T-helper 1 cell treated with Interleukin-12 subunit alpha and Interleukin-12 subunit beta and Interleukin-4 antibody, amounts not matched to agents 30 μg/mL and 1 μg/mL, for 36 hours (primary cell): ENCODE measurements at regions not wholly inside any gene's neighbourhood (a gene's known extent, or its start where the extent isn't known, plus 50 kb on each side); places are given as distances from the start of the nearest gene placed in this dataset.

ENCODE experiments used
- H3K27ac Mint-ChIP-seq: one replicate; pipeline ENCODE4 v1.8.0; 2021; ENCODE audit warnings: mild to moderate bottlenecking, mixed read lengths
- H3K27me3 Mint-ChIP-seq: one replicate; pipeline ENCODE4 v1.8.0; 2021; ENCODE audit warnings: low read depth, mixed read lengths
- H3K36me3 Mint-ChIP-seq: one replicate; pipeline ENCODE4 v1.8.0; 2021; ENCODE audit warnings: low read depth, mixed read lengths
- H3K4me1 Mint-ChIP-seq: one replicate; pipeline ENCODE4 v1.8.0; 2021; ENCODE audit warnings: low read depth, mixed read lengths
- H3K4me3 Mint-ChIP-seq: one replicate; pipeline ENCODE4 v1.8.0; 2021; ENCODE audit warnings: mild to moderate bottlenecking, moderate library complexity, mixed read lengths
- H3K9me3 Mint-ChIP-seq: one replicate; pipeline ENCODE4 v1.8.0; 2021; ENCODE audit warnings: mixed read lengths

DNA sequence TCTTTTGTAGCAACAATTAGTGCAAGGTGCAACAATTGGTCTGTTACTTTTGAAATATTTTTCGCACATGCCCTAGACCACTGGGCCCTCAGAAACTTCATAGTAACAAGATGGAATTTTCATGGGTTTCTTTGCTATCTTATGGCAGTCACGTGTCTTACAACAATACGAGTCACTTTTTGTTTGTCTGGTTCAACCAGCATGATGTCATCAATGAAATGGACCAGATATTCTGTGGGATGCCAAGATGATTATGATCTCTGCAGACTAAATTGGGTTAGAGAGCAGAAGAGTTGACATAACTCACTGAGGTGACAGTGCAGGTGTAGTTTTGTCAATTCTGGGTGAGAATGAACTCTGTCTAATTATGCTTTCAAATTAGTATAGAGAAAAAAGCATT, 239.6 kb upstream of the RIOK2 start:
- Mint-ChIP-seq H3K4me3 (no peak overlapping the region), H3K4me1 (no peaks in the 10 kb centered on the region), H3K36me3 (no peaks in the 10 kb centered on the region), H3K9me3 (no peaks in the 10 kb centered on the region), H3K27me3 (no peaks in the 10 kb centered on the region), H3K27ac (no peak overlapping the region)

GRCh38 chr5:97425511-97425910, 242.5 kb upstream of the RIOK2 start:
- H3K4me3 Mint-ChIP-seq: no peak overlapping the region
- no peaks in the 10 kb centered on the region for H3K36me3 Mint-ChIP-seq
- no peak overlapping the region for H3K27ac Mint-ChIP-seq
- H3K9me3 Mint-ChIP-seq: no peaks in the 10 kb centered on the region
- no peaks in the 10 kb centered on the region for H3K27me3 Mint-ChIP-seq
- H3K4me1 Mint-ChIP-seq: no peaks in the 10 kb centered on the region

DNA sequence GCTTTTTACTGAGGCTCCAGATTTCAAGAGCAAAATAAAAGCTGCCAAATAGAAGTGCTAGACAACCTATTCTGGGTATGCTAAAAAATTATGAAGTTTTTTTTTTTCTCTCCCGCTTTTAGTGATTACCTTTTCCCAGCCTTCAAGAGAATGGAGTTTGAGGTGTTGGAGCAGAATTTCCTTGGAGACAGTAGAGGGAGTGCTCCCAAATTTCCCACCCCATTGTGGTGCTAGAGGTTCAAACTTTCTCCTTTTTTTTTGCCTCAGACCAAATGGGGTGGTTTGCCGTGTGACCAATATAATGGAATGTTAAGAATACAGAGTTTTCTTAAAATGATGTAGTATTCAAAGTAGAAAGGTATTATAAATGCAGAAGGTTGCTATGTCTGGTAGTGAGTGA, 244.2 kb upstream of the RIOK2 start:
- Mint-ChIP-seq H3K4me3 (no peak overlapping the region), H3K27ac (no peak overlapping the region), H3K27me3 (no peaks in the 10 kb centered on the region), H3K9me3 (no peaks in the 10 kb centered on the region), H3K36me3 (no peaks in the 10 kb centered on the region), H3K4me1 (no peaks in the 10 kb centered on the region)

DNA sequence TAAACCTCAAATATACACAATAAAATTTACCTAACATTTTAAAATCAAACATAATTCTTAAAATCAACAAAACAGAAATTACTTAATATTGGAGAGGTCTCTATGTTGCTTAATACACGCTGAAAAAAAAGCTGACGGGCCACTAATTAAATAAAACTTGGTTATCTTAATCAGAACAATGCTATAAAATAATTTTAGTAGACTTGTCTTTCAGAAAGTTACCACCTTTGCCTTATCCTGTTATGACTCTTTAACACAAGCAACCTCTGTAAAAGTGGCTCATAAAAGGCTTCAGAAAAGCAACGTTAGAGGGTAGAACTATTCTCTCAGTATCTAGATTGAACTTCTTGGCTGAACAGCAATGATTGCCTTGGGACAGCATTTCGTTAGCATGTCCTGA, 251.0 kb upstream of the RIOK2 start:
- Mint-ChIP-seq H3K4me1 (no peaks in the 10 kb centered on the region), H3K9me3 (no peaks in the 10 kb centered on the region)

DNA sequence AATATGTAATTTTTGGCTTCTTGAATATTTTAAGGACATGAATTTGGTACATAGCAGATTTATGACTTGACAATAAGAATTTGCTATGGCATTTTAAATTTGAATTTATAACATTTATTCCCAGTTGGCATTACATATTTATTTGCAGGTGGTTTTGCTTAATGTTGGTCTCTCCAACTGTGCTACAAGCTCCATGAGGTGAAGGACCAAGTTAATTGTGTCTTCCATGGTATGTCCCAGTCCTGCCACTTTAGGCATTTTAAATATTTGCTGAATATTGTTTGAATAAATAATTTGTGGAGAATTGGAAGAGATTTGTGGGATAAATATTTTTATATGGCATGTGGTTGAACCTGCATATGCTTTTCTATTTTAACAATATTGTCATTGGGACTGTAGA, 253.4 kb upstream of the RIOK2 start:
- Mint-ChIP-seq H3K27me3 (no peaks in the 10 kb centered on the region), H3K36me3 (no peaks in the 10 kb centered on the region), H3K4me1 (no peaks in the 10 kb centered on the region), H3K9me3 (no peaks in the 10 kb centered on the region), H3K27ac (no peak overlapping the region), H3K4me3 (no peak overlapping the region)

More for the DNA sequence above, 251.0 kb upstream of the RIOK2 start:
- H3K36me3 Mint-ChIP-seq: no peaks in the 10 kb centered on the region
- H3K4me3 Mint-ChIP-seq: no peak overlapping the region
- H3K27me3 Mint-ChIP-seq: no peaks in the 10 kb centered on the region
- H3K27ac Mint-ChIP-seq: no peak overlapping the region

GRCh38 chr5:97443740-97444139, 260.7 kb upstream of the RIOK2 start:
- no peak overlapping the region for H3K4me3 Mint-ChIP-seq
- peaks cover 8% of the 10 kb centered on the region for H3K9me3 Mint-ChIP-seq
- H3K27me3 Mint-ChIP-seq: no peaks in the 10 kb centered on the region
- H3K27ac Mint-ChIP-seq: no peak overlapping the region
- no peaks in the 10 kb centered on the region for H3K4me1 Mint-ChIP-seq
- no peaks in the 10 kb centered on the region for H3K36me3 Mint-ChIP-seq

GRCh38 chr5:97449172-97449571, 266.1 kb upstream of the RIOK2 start:
- Mint-ChIP-seq H3K27ac (no peak overlapping the region), H3K4me1 (no peaks in the 10 kb centered on the region), H3K27me3 (no peaks in the 10 kb centered on the region), H3K36me3 (no peaks in the 10 kb centered on the region), H3K4me3 (no peak overlapping the region), H3K9me3 (no peaks in the 10 kb centered on the region)

DNA sequence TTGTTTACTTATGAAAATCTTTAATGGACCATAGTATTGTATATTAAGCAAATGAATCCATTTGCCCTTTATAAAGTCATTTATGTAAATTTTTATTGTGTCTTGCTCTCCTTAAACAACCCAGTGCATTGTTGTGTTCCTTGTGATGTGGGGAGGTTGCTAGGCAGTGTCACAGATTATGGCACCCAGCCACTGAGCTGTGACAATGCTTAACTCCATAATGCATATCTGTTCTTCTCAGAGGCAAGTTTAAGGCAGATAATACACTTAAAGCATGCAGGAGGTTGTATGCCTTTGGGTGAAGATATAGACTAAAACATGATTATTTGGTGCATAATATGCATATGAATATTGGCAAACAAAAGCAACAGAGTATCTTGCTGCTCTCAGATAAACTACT, 269.6 kb upstream of the RIOK2 start:
- H3K4me1 Mint-ChIP-seq: no peaks in the 10 kb centered on the region

GRCh38 chr5:97453263-97453662, 270.2 kb upstream of the RIOK2 start:
- Mint-ChIP-seq H3K27ac (no peak overlapping the region), H3K36me3 (no peaks in the 10 kb centered on the region), H3K4me1 (no peaks in the 10 kb centered on the region), H3K4me3 (no peak overlapping the region), H3K27me3 (no peaks in the 10 kb centered on the region), H3K9me3 (no peaks in the 10 kb centered on the region)

More for the DNA sequence above, 269.6 kb upstream of the RIOK2 start:
- no peaks in the 10 kb centered on the region for H3K9me3 Mint-ChIP-seq
- H3K36me3 Mint-ChIP-seq: no peaks in the 10 kb centered on the region
- no peaks in the 10 kb centered on the region for H3K27me3 Mint-ChIP-seq
- no peak overlapping the region for H3K4me3 Mint-ChIP-seq
- no peak overlapping the region for H3K27ac Mint-ChIP-seq

DNA sequence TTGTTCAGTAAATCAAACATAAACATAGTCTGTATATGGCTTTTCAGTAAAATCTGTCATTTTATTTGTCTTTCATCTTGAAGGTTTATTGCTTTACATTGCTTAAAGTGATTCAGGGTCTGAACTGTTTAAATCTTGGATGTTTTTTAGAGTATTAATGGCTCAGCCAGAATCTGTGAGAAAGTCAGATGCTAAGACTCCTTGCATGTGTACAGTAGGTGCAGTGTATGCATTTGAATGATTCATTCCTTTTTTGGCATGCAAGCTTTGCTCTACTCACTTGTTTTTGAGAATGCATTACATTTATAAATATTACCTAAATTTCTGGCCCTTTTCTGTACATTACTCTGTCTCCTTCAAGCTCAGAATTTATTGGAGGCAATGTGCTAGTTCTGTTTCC, 271.0 kb upstream of the RIOK2 start:
- Mint-ChIP-seq H3K36me3 (no peaks in the 10 kb centered on the region), H3K4me1 (no peaks in the 10 kb centered on the region), H3K4me3 (no peak overlapping the region), H3K27me3 (no peaks in the 10 kb centered on the region), H3K9me3 (no peaks in the 10 kb centered on the region), H3K27ac (no peak overlapping the region)

DNA sequence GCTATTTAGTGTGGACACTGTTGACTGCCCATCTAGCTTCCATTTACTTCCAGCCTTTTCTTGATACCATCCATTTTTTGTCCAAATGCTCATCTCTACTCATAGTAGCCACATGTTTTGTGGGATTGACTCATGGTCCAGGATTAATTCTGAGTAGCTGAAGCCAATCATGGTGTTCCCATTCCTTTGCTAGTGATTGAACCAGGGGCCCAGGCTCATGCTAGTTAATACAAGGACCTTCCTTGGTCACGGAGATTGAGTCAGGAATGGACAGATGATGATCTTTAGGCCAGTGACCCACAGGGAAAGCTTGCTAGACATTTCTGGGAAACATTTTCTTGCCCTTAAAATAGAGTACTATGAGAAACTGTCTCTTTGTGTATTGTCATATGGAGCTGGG, 272.9 kb upstream of the RIOK2 start:
- H3K4me3 Mint-ChIP-seq: no peak overlapping the region
- H3K27ac Mint-ChIP-seq: no peak overlapping the region
- H3K9me3 Mint-ChIP-seq: no peaks in the 10 kb centered on the region
- H3K27me3 Mint-ChIP-seq: no peaks in the 10 kb centered on the region
- H3K36me3 Mint-ChIP-seq: no peaks in the 10 kb centered on the region
- no peaks in the 10 kb centered on the region for H3K4me1 Mint-ChIP-seq

GRCh38 chr5:97458851-97459250, 275.8 kb upstream of the RIOK2 start:
- Mint-ChIP-seq H3K27me3 (no peaks in the 10 kb centered on the region), H3K27ac (no peak overlapping the region), H3K36me3 (no peaks in the 10 kb centered on the region), H3K4me1 (no peaks in the 10 kb centered on the region), H3K9me3 (no peaks in the 10 kb centered on the region), H3K4me3 (no peak overlapping the region)

DNA sequence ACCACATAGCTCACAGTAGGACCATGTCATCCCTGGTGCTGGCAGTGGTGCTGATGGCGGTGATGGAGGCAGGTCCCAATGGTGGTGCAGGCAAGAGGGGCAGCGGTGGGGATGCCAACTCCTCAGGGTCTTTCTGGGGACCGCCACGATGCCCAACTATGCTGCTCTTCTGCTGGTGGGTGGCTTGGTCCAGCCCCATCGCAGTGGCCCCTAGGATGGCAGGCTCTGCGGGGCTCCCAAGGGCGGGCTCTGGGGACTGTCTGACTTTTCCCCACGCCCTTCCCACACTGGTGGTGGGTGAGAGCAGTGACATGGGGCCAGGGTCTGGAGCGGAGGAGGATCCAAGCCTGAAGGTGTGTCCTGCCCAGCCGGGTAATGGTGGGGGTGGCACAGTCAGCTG, 288.9 kb upstream of the RIOK2 start:
- H3K27me3 Mint-ChIP-seq: no peaks in the 10 kb centered on the region
- H3K9me3 Mint-ChIP-seq: no peaks in the 10 kb centered on the region

GRCh38 chr5:97475847-97476246, 292.8 kb upstream of the RIOK2 start:
- Mint-ChIP-seq H3K4me3 (no peak overlapping the region), H3K4me1 (no peaks in the 10 kb centered on the region), H3K36me3 (no peaks in the 10 kb centered on the region), H3K27me3 (peaks cover 3% of the 10 kb centered on the region), H3K27ac (no peak overlapping the region), H3K9me3 (no peaks in the 10 kb centered on the region)

More for the DNA sequence above, 288.9 kb upstream of the RIOK2 start:
- Mint-ChIP-seq H3K27ac (no peak overlapping the region), H3K4me1 (no peaks in the 10 kb centered on the region), H3K36me3 (no peaks in the 10 kb centered on the region), H3K4me3 (no peak overlapping the region)

DNA sequence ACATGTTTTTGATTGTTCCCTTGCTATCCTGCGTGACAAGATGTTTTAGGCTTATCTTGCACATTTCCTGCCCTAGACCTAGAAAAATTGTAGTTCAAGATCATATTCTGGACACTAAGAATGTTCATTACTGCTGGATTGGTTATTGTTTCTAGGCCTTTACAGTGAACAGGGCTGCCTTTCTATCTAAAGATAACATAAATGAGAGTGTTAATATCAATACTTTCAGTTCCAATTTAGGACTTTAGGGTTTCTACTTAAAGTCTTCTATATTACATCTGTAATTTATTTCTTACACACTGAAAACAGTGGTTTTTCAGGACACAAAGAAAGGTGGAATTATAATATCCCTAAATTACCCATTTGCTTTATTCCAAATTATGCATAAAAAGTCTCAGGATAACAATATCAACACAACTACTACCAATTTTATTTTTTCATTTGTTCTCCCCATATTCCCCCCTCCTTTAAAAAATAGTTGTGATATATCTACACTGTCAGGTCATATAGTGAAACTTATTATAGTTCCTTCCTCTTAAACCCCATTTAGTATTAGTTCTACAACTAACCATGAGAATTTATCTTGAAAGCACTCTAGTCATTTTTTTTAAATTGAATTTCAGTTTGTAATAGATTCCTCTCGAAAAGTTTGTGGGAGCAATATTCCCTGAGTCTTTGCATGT, 293.9 kb upstream of the RIOK2 start:
- no peaks in the 10 kb centered on the region for H3K36me3 Mint-ChIP-seq
- no peaks in the 10 kb centered on the region for H3K4me1 Mint-ChIP-seq
- no peaks in the 10 kb centered on the region for H3K9me3 Mint-ChIP-seq
- no peak overlapping the region for H3K4me3 Mint-ChIP-seq
- H3K27me3 Mint-ChIP-seq: peaks cover 3% of the 10 kb centered on the region
- no peak overlapping the region for H3K27ac Mint-ChIP-seq

- Mint-ChIP-seq H3K27ac (no peak overlapping the region), H3K36me3 (no peaks in the 10 kb centered on the region), H3K4me1 (no peaks in the 10 kb centered on the region)
These were observed 295.4 kb upstream of the RIOK2 start for GRCh38 chr5:97478483-97478882.

More at GRCh38 chr5:97478483-97478882, 295.4 kb upstream of the RIOK2 start:
- H3K4me3 Mint-ChIP-seq: no peak overlapping the region
- no peaks in the 10 kb centered on the region for H3K9me3 Mint-ChIP-seq
- H3K27me3 Mint-ChIP-seq: peaks cover 3% of the 10 kb centered on the region
